ENCODE measurements at regions not wholly inside any gene's neighbourhood (a gene's known extent, or its start where the extent isn't known, plus 50 kb on each side); places are given as distances from the start of the nearest gene placed in this dataset.
"Not testable (repeated sequence)": the region's sequence is repeated elsewhere in the genome, so short reads cannot be mapped to it uniquely, and the experiment has no call there.

DNA sequence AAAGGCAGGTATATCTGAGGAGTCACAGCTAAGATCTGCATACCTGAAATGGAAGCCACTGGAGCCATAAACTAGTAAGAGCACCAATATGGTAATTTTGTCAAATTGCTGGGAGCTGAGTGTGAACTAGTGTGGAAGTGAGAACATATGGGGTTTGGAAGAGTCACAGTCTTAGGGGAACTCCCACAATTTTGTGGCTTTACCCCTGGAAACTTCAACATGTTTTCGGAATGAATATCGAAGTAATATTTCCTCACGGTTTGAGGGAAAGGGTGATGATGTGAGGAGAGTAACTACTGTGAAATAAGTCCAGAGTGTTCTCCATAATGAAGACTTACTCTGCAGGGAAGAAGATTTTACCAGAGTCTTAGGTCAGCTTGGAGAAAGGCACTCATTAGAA lies 565.9 kb downstream of the RIT2 start:
- Histone ChIP-seq H2AFZ (ENCODE audit: low read depth, low read length) (no peak overlapping the region), H3K27ac (ENCODE audit: insufficient read depth, low read depth, low read length) (no peak overlapping the region), H3K4me1 (ENCODE audit: control insufficient read depth, extremely low read depth, insufficient read depth, low read length) (no peaks in the 10 kb centered on the region), H3K9me1 (replicated peaks; ENCODE audit: control insufficient read depth, extremely low read depth, insufficient read depth, low read length) (no peaks in the 10 kb centered on the region), H4K20me1 (replicated peaks; ENCODE audit: control insufficient read depth, extremely low read depth, insufficient read depth, low read length) (no peaks in the 10 kb centered on the region), H3K4me3 (replicated peaks in 1 of 3; ENCODE audit: insufficient read depth in 1 of 3, low read depth in 1 of 3, low read length in 3 of 3) (no peak overlapping the region), H3K79me2 (ENCODE audit: control insufficient read depth, insufficient read depth, low read length) (no peaks in the 10 kb centered on the region), H3K4me2 (ENCODE audit: insufficient read depth, low read length) (no peak overlapping the region), H3K9ac (replicated peaks; ENCODE audit: extremely low read depth, insufficient read depth, low read length) (no peak overlapping the region), H3K9me3 (replicated peaks; ENCODE audit: control insufficient read depth, insufficient read depth, low read length) (no peaks in the 10 kb centered on the region), H3K27me3 (ENCODE audit: control insufficient read depth in 2 of 2, insufficient read depth in 2 of 2, low read length in 2 of 2) (no peaks in the 10 kb centered on the region), H3K36me3 (ENCODE audit: control insufficient read depth in 2 of 2, extremely low read depth in 1 of 2, insufficient read depth in 2 of 2, low read length in 2 of 2) (no peaks in the 10 kb centered on the region)
- ChIA-PET CTCF (no interaction called here), POLR2A (no interaction called here)
- BruUV-seq (replicated peaks), result no TSS peak
- dilution Hi-C loops (cut with MboI; ENCODE audit: extremely low pct_ligation_motif_present, low sequenced_read_pairs), result no loop called here
- no peak for TF ChIP-seq POLR2A (IDR thresholded peaks at IDR 0.05; ENCODE audit: low read depth, low read length)
- TF ChIP-seq GATA2 (IDR thresholded peaks at IDR 0.05; ENCODE audit: insufficient read depth, insufficient read length, low read depth, low read length), result no peak
- no peak for TF ChIP-seq CTCF (IDR thresholded peaks at IDR 0.05; ENCODE audit: extremely low read depth in 1 of 2, insufficient read depth in 1 of 2, low read depth in 1 of 2, low read length in 2 of 2)
- no peak for TF ChIP-seq FOS (IDR thresholded peaks at IDR 0.05; ENCODE audit: borderline replicate concordance, insufficient read depth, low read length)
- no peak for TF ChIP-seq MAX (IDR thresholded peaks at IDR 0.05; ENCODE audit: insufficient read depth, insufficient read length)
- TF ChIP-seq JUN (IDR thresholded peaks at IDR 0.05; ENCODE audit: borderline replicate concordance, insufficient read depth, insufficient read length, low read depth), result no peak
- no peak for TF ChIP-seq EZH2 (IDR thresholded peaks at IDR 0.05; ENCODE audit: borderline replicate concordance, low read depth, low read length, severe bottlenecking)
- TF ChIP-seq MYC (IDR thresholded peaks at IDR 0.05; ENCODE audit: low read depth, low read length), result no peak
- TF ChIP-seq POLR2AphosphoS5 (IDR thresholded peaks at IDR 0.05; ENCODE audit: insufficient read depth, low read depth, low read length), result no peak
- intact Hi-C loops (cut with micrococcal nuclease), result no loop called here
- no peak for DNase-seq (ENCODE audit: low read depth, low spot score)
- FAIRE-seq, result no peak

- CTCF ChIA-PET; H3K9me3 ChIP-seq (replicated peaks; ENCODE audit: control insufficient read depth, insufficient read depth, low read length); H3K27me3 ChIP-seq (ENCODE audit: control insufficient read depth in 2 of 2, insufficient read depth in 2 of 2, low read length in 2 of 2); H3K36me3 ChIP-seq (ENCODE audit: control insufficient read depth in 2 of 2, extremely low read depth in 1 of 2, insufficient read depth in 2 of 2, low read length in 2 of 2); H4K20me1 ChIP-seq (replicated peaks; ENCODE audit: control insufficient read depth, extremely low read depth, insufficient read depth, low read length); dilution Hi-C loops (cut with MboI; ENCODE audit: extremely low pct_ligation_motif_present, low sequenced_read_pairs); H3K9me1 ChIP-seq (replicated peaks; ENCODE audit: control insufficient read depth, extremely low read depth, insufficient read depth, low read length); H3K4me2 ChIP-seq (ENCODE audit: insufficient read depth, low read length); intact Hi-C loops (cut with micrococcal nuclease); FAIRE-seq; H3K4me3 ChIP-seq (replicated peaks in 1 of 3; ENCODE audit: insufficient read depth in 1 of 3, low read depth in 1 of 3, low read length in 3 of 3); H3K27ac ChIP-seq (ENCODE audit: insufficient read depth, low read depth, low read length); H3K4me1 ChIP-seq (ENCODE audit: control insufficient read depth, extremely low read depth, insufficient read depth, low read length); H2AFZ ChIP-seq (ENCODE audit: low read depth, low read length); DNase-seq (ENCODE audit: low read depth, low spot score); H3K79me2 ChIP-seq (ENCODE audit: control insufficient read depth, insufficient read depth, low read length); H3K9ac ChIP-seq (replicated peaks; ENCODE audit: extremely low read depth, insufficient read depth, low read length); POLR2A ChIA-PET; BruUV-seq (replicated peaks): not testable (repeated sequence)
These were observed 562.9 kb downstream of the RIT2 start for GRCh38 chr18:42552559-42552958.

All from endothelial cell of umbilical vein (primary cell).